C4-2B (cell line): ENCODE measurements at regions not wholly inside any gene's neighbourhood (a gene's known extent, or its start where the extent isn't known, plus 50 kb on each side); places are given as distances from the start of the nearest gene placed in this dataset.

ENCODE experiments used
- CTCF ChIP-seq: fragments of 450-650 bp; conservative IDR thresholded peaks from 2 replicates; pipeline ENCODE4 v1.5.1; 2017; ENCODE audit warnings: mild to moderate bottlenecking
- ZFX ChIP-seq: fragments of 450-650 bp; IDR thresholded peaks from 2 replicates; pipeline ENCODE4 v1.6.1; 2017

- no peak for TF ChIP-seq CTCF
- no peak for TF ChIP-seq ZFX
Measured at GRCh38 chr4:18645351-18645750, 623.8 kb upstream of the LCORL start.
